HL-60 (cell line): ENCODE measurements at regions not wholly inside any gene's neighbourhood (a gene's known extent, or its start where the extent isn't known, plus 50 kb on each side); places are given as distances from the start of the nearest gene placed in this dataset.

Source experiments
- DNase-seq, 2 experiments: peaks; one replicate each; pipeline ENCODE4 v3.0.0-alpha.2; 2010 to 2020; ENCODE audit warnings: low read depth in 1 of 2, low spot score in 1 of 2
- H3K27ac ChIP-seq: fragments of 250-450 bp; sonication (Bioruptor Pico); replicated peaks from 2 replicates; pipeline ENCODE4 v1.5.1; 2020; ENCODE audit warnings: mild to moderate bottlenecking, moderate library complexity
- H3K27me3 ChIP-seq: fragments of 250-450 bp; sonication (Bioruptor Pico); 2 replicates; pipeline ENCODE4 v1.5.1; 2021; ENCODE audit warnings: mild to moderate bottlenecking, moderate library complexity; ENCODE audit not compliant: insufficient read depth, poor library complexity, severe bottlenecking
- H3K4me3 ChIP-seq: replicated peaks from 2 replicates; pipeline ENCODE4 v1.5.1; 2011; ENCODE audit warnings: mild to moderate bottlenecking, control low read depth, low read length; ENCODE audit not compliant: insufficient read depth
- GABPA ChIP-seq: IDR thresholded peaks from 2 replicates; pipeline ENCODE4 v1.6.1; 2012; ENCODE audit warnings: low read depth
- POLR2AphosphoS5 ChIP-seq: IDR thresholded peaks from 2 replicates; pipeline ENCODE4 v1.6.1; 2012; ENCODE audit warnings: low read depth
- SPI1 ChIP-seq: IDR thresholded peaks from 2 replicates; pipeline ENCODE4 v1.6.1; 2012; ENCODE audit warnings: low read depth, mild to moderate bottlenecking, borderline replicate concordance
- TF ChIP-seq, protein P1 (sequence below): IDR thresholded peaks from one replicate; pipeline ENCODE4 v1.5.1; 2011; ENCODE audit warnings: low read length, control low read depth, inconsistent platforms; ENCODE audit not compliant: insufficient read depth
- TF ChIP-seq, protein P2 (sequence below): IDR thresholded peaks from 2 replicates; pipeline ENCODE4 v1.6.1; 2012; ENCODE audit warnings: low read depth; ENCODE audit not compliant: insufficient replicate concordance

DNA sequence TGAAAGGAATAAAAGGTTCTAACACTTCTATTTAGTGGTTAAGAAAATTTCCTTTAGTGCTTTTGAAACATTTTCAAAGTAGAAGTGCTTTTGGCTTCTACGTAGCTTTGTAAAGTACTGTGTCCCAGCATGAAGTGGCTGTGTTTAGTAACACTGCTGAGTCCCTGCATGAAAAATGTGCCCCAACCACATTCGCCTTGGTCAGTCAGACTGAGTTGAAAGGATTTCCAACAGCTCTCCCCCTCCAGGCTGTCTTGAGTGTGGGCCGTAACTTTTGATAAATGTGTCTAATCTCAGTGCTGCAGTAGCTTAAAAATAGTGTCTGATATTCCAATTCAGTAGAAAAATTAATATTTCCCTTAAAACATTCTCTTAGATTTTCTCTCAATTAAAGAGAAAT is 115.0 kb downstream of the NR1D2 start:
- no peak overlapping the region for H3K4me3 ChIP-seq
- no peaks in the 10 kb centered on the region for H3K27me3 ChIP-seq
- TF ChIP-seq POLR2AphosphoS5 (no peak), SPI1 (no peak)
- TF ChIP-seq, protein P1, sequence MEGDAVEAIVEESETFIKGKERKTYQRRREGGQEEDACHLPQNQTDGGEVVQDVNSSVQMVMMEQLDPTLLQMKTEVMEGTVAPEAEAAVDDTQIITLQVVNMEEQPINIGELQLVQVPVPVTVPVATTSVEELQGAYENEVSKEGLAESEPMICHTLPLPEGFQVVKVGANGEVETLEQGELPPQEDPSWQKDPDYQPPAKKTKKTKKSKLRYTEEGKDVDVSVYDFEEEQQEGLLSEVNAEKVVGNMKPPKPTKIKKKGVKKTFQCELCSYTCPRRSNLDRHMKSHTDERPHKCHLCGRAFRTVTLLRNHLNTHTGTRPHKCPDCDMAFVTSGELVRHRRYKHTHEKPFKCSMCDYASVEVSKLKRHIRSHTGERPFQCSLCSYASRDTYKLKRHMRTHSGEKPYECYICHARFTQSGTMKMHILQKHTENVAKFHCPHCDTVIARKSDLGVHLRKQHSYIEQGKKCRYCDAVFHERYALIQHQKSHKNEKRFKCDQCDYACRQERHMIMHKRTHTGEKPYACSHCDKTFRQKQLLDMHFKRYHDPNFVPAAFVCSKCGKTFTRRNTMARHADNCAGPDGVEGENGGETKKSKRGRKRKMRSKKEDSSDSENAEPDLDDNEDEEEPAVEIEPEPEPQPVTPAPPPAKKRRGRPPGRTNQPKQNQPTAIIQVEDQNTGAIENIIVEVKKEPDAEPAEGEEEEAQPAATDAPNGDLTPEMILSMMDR: no peak
- H3K27ac ChIP-seq: no peak overlapping the region
- no peak for DNase-seq

DNA sequence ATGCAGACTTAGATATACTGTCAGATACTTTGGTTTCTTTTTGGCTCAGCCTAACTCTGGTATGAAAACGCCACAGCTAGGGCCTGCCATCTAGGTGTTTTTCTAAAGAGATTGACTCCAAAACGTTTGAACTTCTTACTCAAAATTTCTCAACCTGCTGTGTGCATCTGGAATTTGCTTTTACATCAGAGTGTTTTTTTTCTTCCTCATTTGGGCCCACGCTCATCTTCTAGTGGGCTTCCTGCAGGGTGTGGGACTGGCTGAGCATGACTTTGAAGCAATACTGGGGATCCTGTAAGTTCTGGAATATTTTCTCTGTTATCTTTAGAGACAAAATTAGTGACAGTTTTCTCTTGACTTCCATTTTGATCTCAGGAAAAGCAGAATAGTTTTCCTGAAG is 117.8 kb downstream of the NR1D2 start:
- no peak for DNase-seq

More for the DNA sequence above, 117.8 kb downstream of the NR1D2 start:
- no peak overlapping the region for H3K4me3 ChIP-seq
- no peak overlapping the region for H3K27ac ChIP-seq
- no peak for TF ChIP-seq GABPA
- TF ChIP-seq, protein P1: no peak
- no peak for TF ChIP-seq POLR2AphosphoS5
- no peak for TF ChIP-seq SPI1
- TF ChIP-seq, protein P2, sequence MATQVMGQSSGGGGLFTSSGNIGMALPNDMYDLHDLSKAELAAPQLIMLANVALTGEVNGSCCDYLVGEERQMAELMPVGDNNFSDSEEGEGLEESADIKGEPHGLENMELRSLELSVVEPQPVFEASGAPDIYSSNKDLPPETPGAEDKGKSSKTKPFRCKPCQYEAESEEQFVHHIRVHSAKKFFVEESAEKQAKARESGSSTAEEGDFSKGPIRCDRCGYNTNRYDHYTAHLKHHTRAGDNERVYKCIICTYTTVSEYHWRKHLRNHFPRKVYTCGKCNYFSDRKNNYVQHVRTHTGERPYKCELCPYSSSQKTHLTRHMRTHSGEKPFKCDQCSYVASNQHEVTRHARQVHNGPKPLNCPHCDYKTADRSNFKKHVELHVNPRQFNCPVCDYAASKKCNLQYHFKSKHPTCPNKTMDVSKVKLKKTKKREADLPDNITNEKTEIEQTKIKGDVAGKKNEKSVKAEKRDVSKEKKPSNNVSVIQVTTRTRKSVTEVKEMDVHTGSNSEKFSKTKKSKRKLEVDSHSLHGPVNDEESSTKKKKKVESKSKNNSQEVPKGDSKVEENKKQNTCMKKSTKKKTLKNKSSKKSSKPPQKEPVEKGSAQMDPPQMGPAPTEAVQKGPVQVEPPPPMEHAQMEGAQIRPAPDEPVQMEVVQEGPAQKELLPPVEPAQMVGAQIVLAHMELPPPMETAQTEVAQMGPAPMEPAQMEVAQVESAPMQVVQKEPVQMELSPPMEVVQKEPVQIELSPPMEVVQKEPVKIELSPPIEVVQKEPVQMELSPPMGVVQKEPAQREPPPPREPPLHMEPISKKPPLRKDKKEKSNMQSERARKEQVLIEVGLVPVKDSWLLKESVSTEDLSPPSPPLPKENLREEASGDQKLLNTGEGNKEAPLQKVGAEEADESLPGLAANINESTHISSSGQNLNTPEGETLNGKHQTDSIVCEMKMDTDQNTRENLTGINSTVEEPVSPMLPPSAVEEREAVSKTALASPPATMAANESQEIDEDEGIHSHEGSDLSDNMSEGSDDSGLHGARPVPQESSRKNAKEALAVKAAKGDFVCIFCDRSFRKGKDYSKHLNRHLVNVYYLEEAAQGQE: no peak
- H3K27me3 ChIP-seq: no peaks in the 10 kb centered on the region
